ENCODE measurements at regions not wholly inside any gene's neighbourhood (a gene's known extent, or its start where the extent isn't known, plus 50 kb on each side); places are given as distances from the start of the nearest gene placed in this dataset.
"Not testable (repeated sequence)": the region's sequence is repeated elsewhere in the genome, so short reads cannot be mapped to it uniquely, and the experiment has no call there.

DNA sequence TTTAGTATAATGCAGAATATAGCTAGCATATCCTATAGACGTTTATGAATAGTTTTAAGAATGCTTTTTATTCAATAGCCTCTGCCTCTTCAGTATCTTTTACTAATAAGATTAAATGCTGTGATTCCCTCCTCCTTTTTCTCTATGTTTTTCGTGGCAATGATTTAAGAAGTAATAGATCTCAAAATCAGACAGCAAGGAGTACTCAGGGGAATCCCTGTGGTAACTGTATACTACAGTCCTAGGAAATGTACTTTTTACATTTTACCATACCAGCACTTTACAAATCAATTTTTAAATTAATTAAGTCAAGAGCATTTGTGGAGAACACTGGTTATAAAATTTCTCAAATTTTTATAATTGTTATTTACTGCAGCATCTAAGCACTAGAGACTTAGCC lies 240.6 kb upstream of the CAND1 start:
- DNase-seq (ENCODE audit: low read depth in 3 of 3, low spot score in 2 of 3): no peak

DNA sequence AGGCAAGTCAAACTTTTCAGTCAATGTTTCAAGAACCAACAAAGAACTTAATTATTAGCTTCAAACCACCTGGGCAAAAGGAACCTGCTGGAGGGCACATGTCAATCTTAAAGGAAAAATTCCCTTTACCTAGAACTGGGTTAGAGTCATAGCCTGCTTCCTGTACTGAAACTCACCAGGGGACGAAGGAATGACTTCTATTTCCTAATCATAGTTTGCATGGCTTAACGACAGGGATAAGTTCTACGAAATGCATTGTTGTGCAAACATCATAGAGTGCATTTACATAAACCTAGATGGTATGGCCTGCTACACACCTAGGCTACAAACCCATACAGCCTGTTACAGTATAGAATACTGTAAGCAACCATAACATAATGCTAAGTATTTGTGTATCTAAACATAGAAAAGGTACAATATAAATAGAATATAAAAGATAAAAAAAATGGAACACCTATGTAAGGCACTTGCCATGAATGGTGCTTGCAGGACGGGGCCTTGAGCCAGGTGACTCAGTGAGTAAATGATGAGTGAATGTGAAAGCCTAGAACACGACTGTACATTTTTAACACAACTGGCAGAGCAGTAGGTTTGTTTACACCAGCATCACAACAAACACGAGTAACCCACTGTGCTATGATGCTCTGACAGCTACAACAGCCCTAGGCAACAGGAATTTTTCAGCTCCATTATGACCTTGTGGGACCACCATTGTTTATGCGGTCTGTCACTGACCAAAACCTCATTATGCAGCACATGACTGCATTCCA lies 234.9 kb upstream of the CAND1 start:
- DNase-seq (ENCODE audit: low read depth in 3 of 3, low spot score in 2 of 3): no peak

DNA sequence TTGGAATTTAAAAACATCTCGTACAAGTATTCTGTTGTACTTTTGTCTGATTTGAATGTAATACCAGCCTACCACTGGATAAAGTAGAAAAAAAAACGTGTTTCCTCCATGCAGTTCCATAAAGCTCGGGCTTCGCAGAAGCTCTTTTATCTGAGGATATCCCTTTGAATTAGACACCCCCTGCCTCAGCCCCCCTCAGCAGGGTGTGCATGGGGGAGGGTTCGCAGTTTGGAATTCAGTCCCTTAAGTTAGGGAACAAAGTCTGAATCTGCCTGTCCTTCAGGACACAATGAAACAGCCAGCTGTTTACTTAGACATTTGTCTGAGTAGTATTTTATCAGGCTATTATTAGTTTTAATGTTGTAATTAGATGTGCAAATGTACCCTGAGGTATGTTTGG lies 234.0 kb upstream of the CAND1 start:
- no peak for DNase-seq (ENCODE audit: low read depth in 3 of 3, low spot score in 2 of 3)

DNA sequence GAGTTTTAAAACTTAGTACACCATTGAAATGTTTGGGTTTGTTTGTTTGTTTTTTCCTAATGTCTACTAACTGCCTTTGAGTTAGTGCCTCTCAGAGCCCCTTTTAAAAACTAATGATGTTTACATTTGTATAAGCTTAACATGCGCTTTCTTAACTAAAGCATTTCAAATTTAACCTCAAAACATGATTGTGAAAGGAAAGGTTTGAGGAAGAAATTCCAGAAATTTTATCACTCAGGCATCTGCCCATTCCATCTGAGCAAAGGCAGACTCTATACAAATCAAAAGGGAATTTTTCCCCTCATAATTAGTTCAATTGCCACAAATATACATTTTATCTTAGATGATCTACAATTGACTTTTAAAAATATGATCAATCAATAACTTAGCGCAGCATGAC lies 230.7 kb upstream of the CAND1 start:
- no peak for DNase-seq (ENCODE audit: low read depth in 3 of 3, low spot score in 2 of 3)

DNA sequence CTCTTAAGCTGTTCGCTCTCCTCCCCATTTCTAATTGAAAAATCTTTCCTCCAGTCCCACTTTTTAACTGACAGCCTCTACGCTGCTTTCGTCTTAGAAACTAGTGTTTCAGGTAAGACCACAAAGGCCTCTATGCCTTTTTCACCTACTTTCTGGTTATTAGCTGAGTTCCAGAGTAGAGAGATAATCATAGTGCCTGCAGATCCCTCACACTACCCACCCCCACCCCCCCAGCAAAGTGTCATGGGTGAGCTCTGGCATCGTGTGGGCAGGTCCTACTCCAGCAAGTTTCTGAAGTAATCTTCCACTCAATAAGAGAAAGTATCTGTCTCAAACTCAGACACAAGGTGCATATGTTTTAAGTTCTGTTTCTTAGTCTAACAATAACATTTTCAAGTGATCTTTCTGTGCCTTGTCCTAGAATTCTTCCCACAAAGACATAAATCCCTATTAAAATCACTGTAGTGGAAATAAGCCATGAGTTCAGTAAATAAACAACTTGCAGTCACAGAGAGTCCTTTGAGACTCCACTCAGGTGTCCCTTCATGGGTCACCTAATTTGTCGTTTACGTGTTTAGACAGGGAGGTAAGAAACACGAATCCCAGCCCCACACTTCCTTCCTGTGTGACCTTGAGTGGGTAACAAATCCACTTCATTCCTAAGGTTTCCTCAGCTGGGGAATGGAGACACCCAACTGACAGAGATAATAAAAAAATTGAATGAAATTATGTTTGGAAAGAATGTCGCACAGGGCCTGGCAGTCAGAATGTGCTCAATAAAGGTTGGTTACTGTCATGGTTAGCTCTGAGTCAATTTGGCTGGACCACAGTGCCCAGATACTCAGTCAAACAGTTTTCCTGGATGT lies 228.9 kb upstream of the CAND1 start:
- DNase-seq (ENCODE audit: low read depth in 3 of 3, low spot score in 2 of 3): no peak

DNA sequence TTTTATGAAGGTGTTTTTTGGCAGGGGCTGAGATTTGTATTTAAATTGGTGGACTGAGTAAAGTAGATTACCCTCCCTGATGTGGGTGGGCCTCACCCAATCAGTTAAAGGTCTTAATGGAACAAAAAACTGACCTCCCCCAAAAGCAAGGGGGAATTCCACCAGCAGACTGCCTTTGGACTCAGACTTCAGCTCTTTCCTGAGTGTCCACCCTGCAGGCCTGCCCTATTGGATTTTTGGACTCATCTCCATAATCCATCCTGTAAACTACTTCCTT lies 228.4 kb upstream of the CAND1 start:
- no peak for DNase-seq (ENCODE audit: low read depth in 3 of 3, low spot score in 2 of 3)

DNA sequence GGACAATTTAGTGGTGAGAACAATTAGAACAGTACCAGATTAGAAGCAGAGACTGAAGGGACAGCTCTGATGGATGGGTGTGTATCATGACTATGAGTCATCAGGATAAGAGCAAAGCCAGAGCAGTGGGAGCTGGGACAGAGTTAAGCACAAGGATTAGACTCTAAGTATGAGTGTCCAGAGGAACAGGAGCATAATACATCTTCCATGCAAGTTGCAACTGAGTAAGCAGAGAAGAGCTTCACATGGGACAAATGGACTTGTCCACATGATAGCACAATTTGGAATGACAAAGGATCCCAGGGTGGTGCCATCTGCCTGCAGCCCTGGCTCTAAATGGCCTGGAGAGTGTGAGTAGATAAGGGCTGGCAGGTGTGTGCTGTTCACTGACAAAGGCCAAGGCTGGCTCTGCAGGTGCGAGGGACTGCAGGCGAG lies 226.4 kb upstream of the CAND1 start:
- DNase-seq (ENCODE audit: low read depth in 3 of 3, low spot score in 2 of 3): no peak

DNA sequence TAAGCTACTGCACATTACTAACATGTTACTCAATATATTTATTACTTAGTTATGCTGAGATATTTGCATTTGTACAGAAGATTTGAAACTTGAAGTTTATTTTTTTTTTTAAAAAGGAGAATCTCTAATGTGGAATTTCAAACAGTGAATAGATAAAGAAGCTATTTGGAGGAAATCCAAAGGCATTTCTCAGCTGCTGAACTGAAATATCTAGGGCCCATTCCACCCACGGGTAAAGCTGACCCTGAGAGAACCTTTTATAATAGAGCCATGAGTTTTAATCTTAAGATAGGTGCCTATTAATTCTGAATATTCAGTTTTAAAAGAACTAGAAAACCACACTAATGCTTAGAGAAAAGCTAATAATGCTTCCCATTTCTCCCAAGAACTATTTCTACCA lies 225.4 kb upstream of the CAND1 start:
- DNase-seq (ENCODE audit: low read depth in 3 of 3, low spot score in 2 of 3): no peak

DNA sequence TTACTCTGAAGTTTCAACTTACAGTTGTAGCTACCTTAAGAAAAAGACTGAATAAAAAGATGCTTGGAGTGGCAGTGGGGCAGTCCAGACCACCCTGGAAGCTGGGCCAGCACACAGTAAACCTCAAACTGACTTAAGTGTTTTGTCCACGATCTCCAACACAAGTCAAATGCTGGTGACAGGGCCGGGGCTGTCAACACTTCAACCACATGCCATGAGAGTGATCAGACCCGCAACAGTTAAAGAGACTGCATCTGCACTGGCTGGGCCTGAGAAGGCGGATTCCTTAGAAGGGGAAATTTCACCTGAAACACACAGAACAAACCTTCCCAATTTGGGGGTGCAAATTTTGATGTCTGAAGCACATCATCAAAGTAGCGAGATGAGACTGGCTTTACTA lies 223.5 kb upstream of the CAND1 start:
- no peak for DNase-seq (ENCODE audit: low read depth in 3 of 3, low spot score in 2 of 3)

DNA sequence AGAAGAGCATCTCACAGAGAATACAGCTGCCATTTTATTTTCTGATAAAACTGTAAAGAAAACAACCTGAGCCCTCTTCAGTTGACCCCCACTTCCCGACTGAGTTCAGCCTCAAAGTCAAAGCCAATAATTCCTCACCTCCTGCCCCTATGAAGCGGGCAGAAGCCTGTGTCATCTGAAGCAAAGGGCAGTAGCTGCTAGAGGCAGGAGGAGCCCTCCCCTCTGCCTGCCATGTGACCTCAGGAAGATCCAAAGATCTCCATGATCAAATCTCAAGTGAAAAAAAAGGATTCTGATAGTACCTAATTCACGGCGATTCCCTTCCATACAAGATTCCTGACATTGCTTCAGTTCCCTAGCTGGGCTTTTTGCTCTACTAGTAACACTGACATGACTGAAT lies 223.1 kb upstream of the CAND1 start:
- no peak for DNase-seq (ENCODE audit: low read depth in 3 of 3, low spot score in 2 of 3)

DNA sequence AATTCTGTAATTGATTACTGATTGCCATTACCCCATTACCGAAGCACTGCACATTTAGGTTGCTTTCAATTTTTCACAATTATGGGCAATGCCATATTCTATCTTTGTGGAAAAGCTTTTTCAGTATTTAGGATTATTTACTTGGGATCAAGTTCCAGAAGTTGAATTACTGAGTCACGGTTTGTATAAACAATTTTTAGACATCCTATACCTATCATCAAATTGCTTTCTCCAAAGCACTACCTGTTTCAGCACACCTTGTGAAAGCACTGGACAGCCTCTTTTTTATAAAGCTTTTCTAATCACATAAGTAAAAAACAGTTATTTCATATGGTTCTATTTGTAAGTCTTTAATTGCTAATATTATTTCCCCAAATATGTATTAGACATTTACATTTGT lies 221.5 kb upstream of the CAND1 start:
- DNase-seq (ENCODE audit: low read depth in 3 of 3, low spot score in 2 of 3): no peak

DNA sequence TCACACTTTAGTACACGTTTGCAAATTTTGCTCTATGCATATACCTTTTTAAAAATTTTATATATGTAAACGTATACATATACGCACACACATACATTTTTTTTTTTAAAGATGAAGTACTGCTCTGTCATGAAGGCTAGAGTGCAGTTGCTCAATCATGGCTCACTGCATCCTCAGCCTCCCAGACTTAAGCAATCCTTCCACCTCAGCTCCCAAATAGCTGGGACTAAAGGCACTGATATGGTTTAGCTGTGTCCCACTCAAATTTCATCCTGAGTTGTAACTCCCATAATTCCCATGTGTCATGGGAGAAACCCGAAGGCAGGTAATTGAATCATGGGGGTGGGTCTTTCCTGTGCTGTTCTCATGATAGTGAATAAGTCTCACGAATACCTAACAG lies 220.8 kb upstream of the CAND1 start:
- no peak for DNase-seq (ENCODE audit: low read depth in 3 of 3, low spot score in 2 of 3)

DNA sequence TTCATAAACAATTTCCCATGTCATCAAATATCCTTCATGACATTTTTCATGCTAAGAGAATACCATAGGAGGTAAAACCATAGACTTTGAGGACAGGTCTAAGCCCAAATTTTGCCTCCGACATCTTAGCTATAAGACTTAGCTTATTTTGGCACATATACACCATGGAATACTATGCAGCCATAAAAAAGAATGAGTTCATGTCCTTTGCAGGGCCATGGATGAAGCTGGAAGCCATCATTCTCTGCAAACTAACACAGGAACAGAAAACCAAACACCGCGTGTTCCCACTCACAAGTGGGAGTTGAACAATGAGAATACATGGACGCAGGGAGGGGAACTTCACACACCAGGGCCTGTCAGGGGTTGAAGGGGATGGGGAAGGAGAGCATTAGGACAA lies 220.0 kb upstream of the CAND1 start:
- not testable (repeated sequence) for DNase-seq (ENCODE audit: low read depth in 3 of 3, low spot score in 2 of 3)

DNA sequence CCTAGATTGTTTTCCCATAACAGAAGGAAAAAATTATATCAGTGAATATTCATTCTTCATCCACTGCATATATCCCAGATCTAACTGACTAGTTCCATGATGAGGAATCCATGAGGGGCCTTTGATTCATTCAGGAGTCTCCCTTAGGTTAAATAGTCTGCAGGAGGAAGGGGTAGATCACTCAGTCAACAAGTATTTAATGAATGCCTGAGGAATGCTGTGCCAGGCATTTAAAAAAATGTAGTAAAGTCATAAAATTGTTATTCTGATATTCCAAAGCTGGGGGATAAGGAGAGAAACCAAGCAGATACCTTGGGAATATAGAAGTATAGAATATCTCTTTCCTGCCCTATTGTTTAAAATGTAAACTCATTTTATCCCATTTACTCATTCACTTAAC lies 216.2 kb upstream of the CAND1 start:
- no peak for DNase-seq (ENCODE audit: low read depth in 3 of 3, low spot score in 2 of 3)

DNA sequence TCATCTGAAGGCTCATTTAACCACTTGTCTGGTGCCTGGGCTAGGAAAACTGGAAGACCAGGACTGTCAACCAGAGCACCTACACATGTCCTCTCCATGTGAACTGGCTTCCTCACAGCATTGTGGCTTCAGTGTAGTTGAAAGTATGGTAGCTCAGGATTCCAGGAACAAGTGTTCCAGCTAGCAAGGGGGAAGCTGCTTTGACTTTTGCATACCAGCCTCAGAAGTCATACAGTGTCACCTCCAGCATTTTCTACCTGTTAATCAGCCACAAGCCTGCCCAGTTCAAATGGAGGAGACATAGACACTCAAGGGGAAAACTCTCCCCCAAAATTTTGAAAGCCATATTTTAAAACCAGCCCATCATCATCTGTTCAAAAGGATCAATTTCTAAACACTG lies 212.8 kb upstream of the CAND1 start:
- no peak for DNase-seq (ENCODE audit: low read depth in 3 of 3, low spot score in 2 of 3)

DNA sequence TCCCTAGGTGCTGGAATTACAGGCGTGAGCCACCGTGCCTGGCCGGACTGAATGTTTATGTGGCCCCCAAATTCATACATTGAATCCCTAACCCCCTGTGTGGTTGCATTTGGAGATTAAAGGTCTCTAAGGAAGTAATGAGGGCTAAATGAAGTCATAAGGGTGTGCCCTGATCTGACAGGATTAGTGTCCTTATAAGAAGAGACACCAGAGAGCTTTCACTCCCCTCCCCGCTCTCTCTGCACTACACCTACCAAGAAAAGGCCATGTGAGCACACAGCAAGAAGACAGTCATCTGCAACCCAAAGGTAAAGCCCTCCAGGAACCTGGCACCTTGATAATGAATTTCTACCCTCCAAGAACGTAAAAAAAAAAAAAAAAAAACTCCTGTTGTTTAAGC lies 212.1 kb upstream of the CAND1 start:
- DNase-seq (ENCODE audit: low read depth in 3 of 3, low spot score in 2 of 3): no peak

DNA sequence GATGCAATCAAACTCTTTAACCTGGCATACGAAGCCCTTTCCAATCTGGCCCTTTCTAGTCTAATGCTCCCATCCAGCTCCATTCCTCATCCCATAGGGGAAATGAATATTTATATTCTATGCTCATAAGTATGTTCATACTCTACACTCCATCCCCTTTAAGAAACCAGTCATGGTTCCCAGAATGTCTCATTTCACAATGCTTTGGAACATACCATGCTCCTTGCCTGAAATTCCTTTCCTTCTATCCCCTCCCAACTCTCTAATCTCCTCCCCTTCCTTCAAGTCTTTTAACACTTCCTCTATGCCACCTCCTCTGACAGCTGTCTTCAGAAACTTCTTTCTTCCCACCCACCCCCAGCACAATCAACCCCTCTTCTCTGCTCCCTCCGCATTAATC lies 207.0 kb upstream of the CAND1 start:
- DNase-seq (ENCODE audit: low read depth in 3 of 3, low spot score in 2 of 3): no peak

DNA sequence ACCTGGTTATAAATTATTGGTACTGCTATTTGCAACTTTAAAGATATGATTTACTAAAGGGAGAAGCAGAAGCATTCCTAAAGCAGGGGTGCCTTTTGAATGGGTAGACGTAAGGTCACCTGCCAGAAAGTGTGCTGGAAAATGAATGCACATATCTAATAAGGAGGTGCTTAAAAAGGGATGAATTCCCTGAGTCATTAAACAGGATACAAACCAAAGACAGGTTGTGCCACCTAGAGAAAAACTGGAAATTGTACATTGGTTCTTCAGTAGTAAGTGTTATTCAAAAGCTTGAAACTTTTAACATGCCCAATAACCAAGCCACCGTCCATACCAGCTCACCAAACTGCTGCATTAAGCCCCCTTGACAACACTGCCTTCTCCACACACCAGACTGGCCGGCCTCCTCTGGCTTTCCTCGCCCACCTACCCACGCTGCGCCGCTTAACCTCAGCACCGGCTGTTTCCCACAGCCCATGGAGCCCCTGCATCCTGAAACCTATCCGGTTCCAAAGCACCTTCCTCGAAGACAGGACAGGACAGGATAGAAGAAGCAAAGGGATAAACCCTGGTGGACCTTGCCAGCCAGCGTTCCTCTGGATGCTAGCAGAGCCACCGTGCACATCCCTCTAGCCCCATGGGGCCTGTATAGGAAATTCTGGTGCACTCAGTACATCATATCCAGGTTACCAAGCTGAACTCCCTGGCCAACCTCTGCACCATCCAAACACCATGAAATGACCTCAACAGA lies 201.5 kb upstream of the CAND1 start:
- no peak for DNase-seq (ENCODE audit: low read depth in 3 of 3, low spot score in 2 of 3)

DNA sequence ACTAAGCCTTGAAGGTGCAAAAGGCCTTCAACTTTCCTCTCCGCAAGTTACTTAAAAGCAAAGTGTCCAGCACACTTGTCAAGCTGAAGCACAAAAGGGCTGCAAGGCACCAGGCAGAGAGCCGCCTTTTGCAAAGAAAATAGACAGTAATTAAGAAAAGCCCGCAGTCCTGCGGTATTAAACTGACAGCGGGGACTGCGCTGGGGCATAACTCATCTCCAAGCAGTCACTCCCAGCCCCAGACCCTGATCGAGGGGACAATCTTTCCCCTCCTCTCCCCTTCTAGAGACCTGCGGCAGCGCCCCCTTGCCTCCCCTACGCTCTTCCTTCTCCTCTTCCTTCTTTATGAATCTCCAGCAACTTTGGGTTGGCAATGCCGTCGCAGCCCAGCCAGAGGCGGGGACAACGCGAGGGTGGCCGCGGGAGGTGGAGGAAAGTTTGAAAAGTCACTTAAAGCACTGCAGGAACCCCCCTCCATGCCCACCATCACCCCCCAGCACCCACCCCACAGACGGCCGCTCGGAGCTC lies 200.9 kb upstream of the CAND1 start:
- DNase-seq (ENCODE audit: low read depth in 3 of 3, low spot score in 2 of 3): no peak

DNA sequence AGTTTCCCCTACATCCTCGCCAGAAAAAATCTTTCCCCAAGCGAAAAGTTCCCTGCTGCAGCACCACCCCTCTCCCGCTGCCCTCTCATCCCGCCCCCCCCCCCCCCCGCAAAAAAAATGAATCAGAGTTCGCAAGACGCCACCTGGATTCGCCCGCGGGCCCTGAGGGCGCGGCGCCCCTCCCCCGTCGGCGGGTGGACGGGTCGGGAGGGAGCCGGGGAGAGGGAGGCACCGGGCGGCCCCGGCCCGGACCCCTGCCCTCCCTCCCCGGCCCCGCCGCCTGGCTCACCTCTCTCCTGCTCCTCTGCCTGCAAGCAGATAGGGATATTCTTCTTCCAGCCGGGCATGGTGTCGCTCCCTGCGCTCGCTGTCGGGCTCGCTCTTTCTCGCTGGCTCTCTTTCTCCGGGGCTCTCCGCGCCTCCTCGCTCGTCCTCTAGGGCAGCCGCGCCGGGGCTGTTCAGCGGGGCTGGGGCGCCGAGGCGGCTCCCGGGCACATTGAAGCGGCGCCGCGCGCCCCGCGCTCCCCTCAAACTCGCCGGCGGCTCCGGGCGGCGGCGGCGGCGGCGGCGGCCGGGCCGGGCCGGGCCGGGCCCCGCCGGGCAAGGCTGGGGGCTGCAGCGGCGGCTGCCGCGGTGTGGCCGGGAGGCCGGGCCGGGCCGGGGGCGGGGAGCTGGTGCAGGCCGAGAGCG lies 200.3 kb upstream of the CAND1 start:
- DNase-seq (ENCODE audit: low read depth in 3 of 3, low spot score in 2 of 3): no peak
